Endothelial cell of umbilical vein (primary cell): ENCODE measurements at regions not wholly inside any gene's neighbourhood (a gene's known extent, or its start where the extent isn't known, plus 50 kb on each side); places are given as distances from the start of the nearest gene placed in this dataset.

Source experiments
- CTCF ChIP-seq, 2 donors: IDR thresholded peaks; 1 replicate in 1 of 2; 2 replicates in 1 of 2; pipeline ENCODE4 v1.5.1; 2011; ENCODE audit warnings: low read length in 2 of 2, mild to moderate bottlenecking in 2 of 2, moderate library complexity in 2 of 2, control low read depth in 1 of 2, inconsistent platforms in 1 of 2, low read depth in 1 of 2; ENCODE audit not compliant: insufficient read depth in 1 of 2; ENCODE audit errors: extremely low read depth in 1 of 2
- EZH2 ChIP-seq: IDR thresholded peaks from 2 replicates; pipeline ENCODE4 v1.6.1; 2012; ENCODE audit warnings: borderline replicate concordance, low read depth, mild to moderate bottlenecking, moderate library complexity, low read length, inconsistent platforms; ENCODE audit not compliant: severe bottlenecking
- GATA2 ChIP-seq: IDR thresholded peaks from 2 replicates; pipeline ENCODE4 v1.7.0; 2011; ENCODE audit warnings: low read depth, mild to moderate bottlenecking, moderate library complexity, mixed read lengths, low read length; ENCODE audit not compliant: insufficient read length, insufficient read depth
- JUN ChIP-seq: IDR thresholded peaks from 2 replicates; pipeline ENCODE4 v1.6.1; 2011; ENCODE audit warnings: borderline replicate concordance, low read depth; ENCODE audit not compliant: insufficient read length, insufficient read depth
- MYC ChIP-seq: IDR thresholded peaks from one replicate; pipeline ENCODE4 v1.6.1; 2011; ENCODE audit warnings: mild to moderate bottlenecking, low read depth, low read length
- POLR2A ChIP-seq: IDR thresholded peaks from 2 replicates; pipeline ENCODE4 v1.6.1; 2012; ENCODE audit warnings: low read depth, mild to moderate bottlenecking, control low read depth, low read length
- POLR2AphosphoS5 ChIP-seq: IDR thresholded peaks from 2 replicates; pipeline ENCODE4 v1.6.1; 2012; ENCODE audit warnings: low read depth, mild to moderate bottlenecking, control low read depth, low read length, moderate library complexity; ENCODE audit not compliant: insufficient read depth
- TF ChIP-seq, protein P1 (sequence below): IDR thresholded peaks from 2 replicates; pipeline ENCODE4 v1.6.1; 2011; ENCODE audit not compliant: insufficient read depth, insufficient read length

GRCh38 chr6:156383059-156383458 lies 394.1 kb upstream of the ARID1B start:
- TF ChIP-seq MYC (no peak), CTCF (IDR thresholded peaks at IDR 0.05; ENCODE audit: extremely low read depth in 1 of 2, insufficient read depth in 1 of 2, low read depth in 1 of 2, low read length in 2 of 2) (no peak), POLR2AphosphoS5 (no peak), JUN (no peak), EZH2 (no peak), POLR2A (no peak), GATA2 (no peak)
- TF ChIP-seq, protein P1, sequence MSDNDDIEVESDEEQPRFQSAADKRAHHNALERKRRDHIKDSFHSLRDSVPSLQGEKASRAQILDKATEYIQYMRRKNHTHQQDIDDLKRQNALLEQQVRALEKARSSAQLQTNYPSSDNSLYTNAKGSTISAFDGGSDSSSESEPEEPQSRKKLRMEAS, result no peak
